GM23338 (cell line): ENCODE measurements at regions not wholly inside any gene's neighbourhood (a gene's known extent, or its start where the extent isn't known, plus 50 kb on each side); places are given as distances from the start of the nearest gene placed in this dataset.

Experiments
- ATAC-seq: fragments of 200-7000 bp; cut with Tn5 transposase; 3 replicates; pipeline ENCODE4 v1.9.1; 2020
- DNase-seq: peaks from one replicate; pipeline ENCODE4 v3.0.0-alpha.2; 2015; ENCODE audit warnings: low spot score
- H2AFZ ChIP-seq: fragments of 200-600 bp; sonication (generic); 2 replicates; pipeline ENCODE4 v1.8.0; 2016; ENCODE audit warnings: antibody characterized with exemption, mild to moderate bottlenecking, moderate library complexity
- H3F3A ChIP-seq: fragments of 200-600 bp; sonication (generic); replicated peaks from 2 replicates; pipeline ENCODE4 v1.8.0; 2017; ENCODE audit warnings: antibody characterized with exemption, mixed run types, low read depth
- H3K27ac ChIP-seq: fragments of 200-600 bp; sonication (generic); 2 replicates; pipeline ENCODE4 v1.6.1; 2016; ENCODE audit warnings: low read depth
- H3K27me3 ChIP-seq: fragments of 200-600 bp; sonication (generic); 2 replicates; pipeline ENCODE4 v1.8.0; 2016; ENCODE audit warnings: mild to moderate bottlenecking, mixed run types, moderate library complexity; ENCODE audit not compliant: insufficient read depth
- H3K36me3 ChIP-seq: fragments of 200-600 bp; sonication (generic); 2 replicates; pipeline ENCODE4 v1.8.0; 2016; ENCODE audit warnings: mild to moderate bottlenecking; ENCODE audit not compliant: insufficient read depth
- H3K4me1 ChIP-seq: fragments of 200-600 bp; sonication (generic); 2 replicates; pipeline ENCODE4 v1.8.0; 2016; ENCODE audit warnings: mild to moderate bottlenecking, moderate library complexity; ENCODE audit not compliant: insufficient read depth
- H3K4me2 ChIP-seq: fragments of 200-600 bp; sonication (generic); 2 replicates; pipeline ENCODE4 v1.7.1; 2017; ENCODE audit warnings: mixed run types
- H3K4me3 ChIP-seq: fragments of 200-600 bp; sonication (generic); 2 replicates; pipeline ENCODE4 v1.6.1; 2016; ENCODE audit warnings: mixed run types
- H3K79me2 ChIP-seq: fragments of 200-600 bp; sonication (generic); replicated peaks from 2 replicates; pipeline ENCODE4 v1.8.0; 2017; ENCODE audit warnings: mild to moderate bottlenecking; ENCODE audit not compliant: insufficient read depth
- H3K9me2 ChIP-seq: fragments of 200-600 bp; sonication (generic); 2 replicates; pipeline ENCODE4 v1.8.0; 2017; ENCODE audit not compliant: insufficient read depth
- H4K20me1 ChIP-seq: fragments of 200-600 bp; sonication (generic); replicated peaks from 2 replicates; pipeline ENCODE4 v1.8.0; 2017; ENCODE audit warnings: mild to moderate bottlenecking; ENCODE audit not compliant: insufficient read depth
- H3K27ac Mint-ChIP-seq: 2 replicates; pipeline ENCODE4 v1.8.0; 2020; ENCODE audit warnings: inconsistent platforms, mild to moderate bottlenecking, moderate library complexity, mixed read lengths
- H3K27me3 Mint-ChIP-seq: 3 replicates; pipeline ENCODE4 v1.8.0; 2022; ENCODE audit warnings: low read depth, mild to moderate bottlenecking, moderate library complexity, mixed read lengths, inconsistent platforms; ENCODE audit not compliant: insufficient read depth, poor library complexity
- H3K36me3 Mint-ChIP-seq: 3 replicates; pipeline ENCODE4 v1.8.0; 2021; ENCODE audit warnings: low read depth, mild to moderate bottlenecking, inconsistent platforms, moderate library complexity, mixed read lengths
- H3K4me1 Mint-ChIP-seq: 3 replicates; pipeline ENCODE4 v1.8.0; 2020; ENCODE audit warnings: mild to moderate bottlenecking, inconsistent platforms, mixed read lengths
- H3K4me3 Mint-ChIP-seq: 3 replicates; pipeline ENCODE4 v1.8.0; 2021; ENCODE audit warnings: moderate library complexity, mild to moderate bottlenecking, inconsistent platforms, mixed read lengths
- H3K9me3 Mint-ChIP-seq: 3 replicates; pipeline ENCODE4 v1.8.0; 2020; ENCODE audit warnings: moderate library complexity, mild to moderate bottlenecking, inconsistent platforms, mixed read lengths
- CREB1 ChIP-seq: fragments of 250-450 bp; sonication (Bioruptor Pico); IDR thresholded peaks from 2 replicates; pipeline ENCODE4 v1.5.0; 2020; ENCODE audit warnings: low read depth, mild to moderate bottlenecking, moderate library complexity
- EZH2 ChIP-seq: fragments of 200-600 bp; sonication (generic); IDR thresholded peaks from one replicate; pipeline ENCODE4 v1.8.0; 2017; ENCODE audit warnings: antibody characterized with exemption, mild to moderate bottlenecking, low read depth; ENCODE audit not compliant: unreplicated experiment
- EZH2phosphoT487 ChIP-seq: fragments of 200-600 bp; sonication (generic); IDR thresholded peaks from one replicate; pipeline ENCODE4 v1.8.1; 2018; ENCODE audit warnings: antibody characterized with exemption; ENCODE audit not compliant: unreplicated experiment
- JUNB ChIP-seq: IDR thresholded peaks from one replicate; pipeline ENCODE4 v1.6.1; 2016; ENCODE audit warnings: antibody characterized with exemption; ENCODE audit not compliant: unreplicated experiment
- NANOG ChIP-seq: IDR thresholded peaks from 2 replicates; pipeline ENCODE4 v1.6.1; 2016; ENCODE audit warnings: antibody characterized with exemption, borderline replicate concordance
- POLR2AphosphoS5 ChIP-seq: IDR thresholded peaks from 2 replicates; pipeline ENCODE4 v1.6.1; 2016; ENCODE audit warnings: antibody characterized with exemption, low read depth
- STAT1 ChIP-seq: IDR thresholded peaks from one replicate; pipeline ENCODE4 v1.6.1; 2016; ENCODE audit warnings: antibody characterized with exemption; ENCODE audit not compliant: unreplicated experiment
- ZNF114 ChIP-seq: fragments of 250-450 bp; sonication (Bioruptor Pico); IDR thresholded peaks from 2 replicates; pipeline ENCODE4 v1.5.0; 2020; ENCODE audit warnings: mild to moderate bottlenecking, moderate library complexity
- ZNF331 ChIP-seq: fragments of 250-450 bp; sonication (Bioruptor Pico); IDR thresholded peaks from 2 replicates; pipeline ENCODE4 v1.5.0; 2020; ENCODE audit warnings: low read depth, mild to moderate bottlenecking, moderate library complexity
- TF ChIP-seq, protein P1 (sequence below): IDR thresholded peaks from one replicate; pipeline ENCODE4 v1.6.1; 2018; ENCODE audit warnings: antibody characterized with exemption; ENCODE audit not compliant: unreplicated experiment
- TF ChIP-seq, protein P2 (sequence below): IDR thresholded peaks from 2 replicates; pipeline ENCODE4 v1.6.1; 2016; ENCODE audit warnings: antibody characterized with exemption
- TF ChIP-seq, protein P3 (sequence below): fragments of 250-450 bp; sonication (Bioruptor Pico); IDR thresholded peaks from 2 replicates; pipeline ENCODE4 v1.5.0; 2020; ENCODE audit warnings: mild to moderate bottlenecking, moderate library complexity
- TF ChIP-seq, protein P4 (sequence below), 2 experiments: fragments of 200-600 bp in 1 of 2; sonication (generic) in 1 of 2; conservative IDR thresholded peaks; 2 replicates each; pipeline versions ENCODE4 v1.5.1 to v1.6.1; 2016 to 2017; ENCODE audit warnings: antibody characterized with exemption in 2 of 2, low read depth in 2 of 2, mild to moderate bottlenecking in 2 of 2, moderate library complexity in 1 of 2

DNA sequence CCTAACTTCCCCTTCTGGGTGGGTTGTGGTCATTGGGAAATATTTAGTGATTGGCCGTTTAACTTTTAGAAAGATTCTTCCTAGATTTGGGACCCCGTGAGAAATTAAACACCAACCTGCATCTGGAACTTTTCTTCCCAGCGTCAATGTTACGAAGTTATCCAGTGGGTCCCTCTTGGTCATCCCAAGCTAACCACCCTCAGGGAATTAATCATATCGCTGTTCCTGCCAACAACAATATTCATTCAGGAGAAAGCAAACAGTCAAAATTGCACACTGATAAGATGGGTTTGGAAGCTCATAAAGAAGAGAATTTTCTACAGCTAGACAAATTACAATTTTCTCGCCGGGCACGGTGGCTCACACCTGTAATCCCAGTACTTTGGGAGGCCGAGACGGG, 121.2 kb upstream of the STX18 start:
- H3K4me3 Mint-ChIP-seq, result no peak overlapping the region
- no peak for TF ChIP-seq ZNF114 (CRISPR knock-in tag)
- TF ChIP-seq, protein P1, sequence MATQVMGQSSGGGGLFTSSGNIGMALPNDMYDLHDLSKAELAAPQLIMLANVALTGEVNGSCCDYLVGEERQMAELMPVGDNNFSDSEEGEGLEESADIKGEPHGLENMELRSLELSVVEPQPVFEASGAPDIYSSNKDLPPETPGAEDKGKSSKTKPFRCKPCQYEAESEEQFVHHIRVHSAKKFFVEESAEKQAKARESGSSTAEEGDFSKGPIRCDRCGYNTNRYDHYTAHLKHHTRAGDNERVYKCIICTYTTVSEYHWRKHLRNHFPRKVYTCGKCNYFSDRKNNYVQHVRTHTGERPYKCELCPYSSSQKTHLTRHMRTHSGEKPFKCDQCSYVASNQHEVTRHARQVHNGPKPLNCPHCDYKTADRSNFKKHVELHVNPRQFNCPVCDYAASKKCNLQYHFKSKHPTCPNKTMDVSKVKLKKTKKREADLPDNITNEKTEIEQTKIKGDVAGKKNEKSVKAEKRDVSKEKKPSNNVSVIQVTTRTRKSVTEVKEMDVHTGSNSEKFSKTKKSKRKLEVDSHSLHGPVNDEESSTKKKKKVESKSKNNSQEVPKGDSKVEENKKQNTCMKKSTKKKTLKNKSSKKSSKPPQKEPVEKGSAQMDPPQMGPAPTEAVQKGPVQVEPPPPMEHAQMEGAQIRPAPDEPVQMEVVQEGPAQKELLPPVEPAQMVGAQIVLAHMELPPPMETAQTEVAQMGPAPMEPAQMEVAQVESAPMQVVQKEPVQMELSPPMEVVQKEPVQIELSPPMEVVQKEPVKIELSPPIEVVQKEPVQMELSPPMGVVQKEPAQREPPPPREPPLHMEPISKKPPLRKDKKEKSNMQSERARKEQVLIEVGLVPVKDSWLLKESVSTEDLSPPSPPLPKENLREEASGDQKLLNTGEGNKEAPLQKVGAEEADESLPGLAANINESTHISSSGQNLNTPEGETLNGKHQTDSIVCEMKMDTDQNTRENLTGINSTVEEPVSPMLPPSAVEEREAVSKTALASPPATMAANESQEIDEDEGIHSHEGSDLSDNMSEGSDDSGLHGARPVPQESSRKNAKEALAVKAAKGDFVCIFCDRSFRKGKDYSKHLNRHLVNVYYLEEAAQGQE, result no peak
- no peak for TF ChIP-seq EZH2phosphoT487
- TF ChIP-seq CREB1 (CRISPR knock-in tag), result no peak
- no peak for TF ChIP-seq EZH2
- no peak for TF ChIP-seq NANOG
- no peak for TF ChIP-seq ZNF331 (CRISPR knock-in tag)
- TF ChIP-seq POLR2AphosphoS5, result no peak
- TF ChIP-seq, protein P2, sequence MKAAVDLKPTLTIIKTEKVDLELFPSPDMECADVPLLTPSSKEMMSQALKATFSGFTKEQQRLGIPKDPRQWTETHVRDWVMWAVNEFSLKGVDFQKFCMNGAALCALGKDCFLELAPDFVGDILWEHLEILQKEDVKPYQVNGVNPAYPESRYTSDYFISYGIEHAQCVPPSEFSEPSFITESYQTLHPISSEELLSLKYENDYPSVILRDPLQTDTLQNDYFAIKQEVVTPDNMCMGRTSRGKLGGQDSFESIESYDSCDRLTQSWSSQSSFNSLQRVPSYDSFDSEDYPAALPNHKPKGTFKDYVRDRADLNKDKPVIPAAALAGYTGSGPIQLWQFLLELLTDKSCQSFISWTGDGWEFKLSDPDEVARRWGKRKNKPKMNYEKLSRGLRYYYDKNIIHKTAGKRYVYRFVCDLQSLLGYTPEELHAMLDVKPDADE, result no peak
- TF ChIP-seq, protein P3, sequence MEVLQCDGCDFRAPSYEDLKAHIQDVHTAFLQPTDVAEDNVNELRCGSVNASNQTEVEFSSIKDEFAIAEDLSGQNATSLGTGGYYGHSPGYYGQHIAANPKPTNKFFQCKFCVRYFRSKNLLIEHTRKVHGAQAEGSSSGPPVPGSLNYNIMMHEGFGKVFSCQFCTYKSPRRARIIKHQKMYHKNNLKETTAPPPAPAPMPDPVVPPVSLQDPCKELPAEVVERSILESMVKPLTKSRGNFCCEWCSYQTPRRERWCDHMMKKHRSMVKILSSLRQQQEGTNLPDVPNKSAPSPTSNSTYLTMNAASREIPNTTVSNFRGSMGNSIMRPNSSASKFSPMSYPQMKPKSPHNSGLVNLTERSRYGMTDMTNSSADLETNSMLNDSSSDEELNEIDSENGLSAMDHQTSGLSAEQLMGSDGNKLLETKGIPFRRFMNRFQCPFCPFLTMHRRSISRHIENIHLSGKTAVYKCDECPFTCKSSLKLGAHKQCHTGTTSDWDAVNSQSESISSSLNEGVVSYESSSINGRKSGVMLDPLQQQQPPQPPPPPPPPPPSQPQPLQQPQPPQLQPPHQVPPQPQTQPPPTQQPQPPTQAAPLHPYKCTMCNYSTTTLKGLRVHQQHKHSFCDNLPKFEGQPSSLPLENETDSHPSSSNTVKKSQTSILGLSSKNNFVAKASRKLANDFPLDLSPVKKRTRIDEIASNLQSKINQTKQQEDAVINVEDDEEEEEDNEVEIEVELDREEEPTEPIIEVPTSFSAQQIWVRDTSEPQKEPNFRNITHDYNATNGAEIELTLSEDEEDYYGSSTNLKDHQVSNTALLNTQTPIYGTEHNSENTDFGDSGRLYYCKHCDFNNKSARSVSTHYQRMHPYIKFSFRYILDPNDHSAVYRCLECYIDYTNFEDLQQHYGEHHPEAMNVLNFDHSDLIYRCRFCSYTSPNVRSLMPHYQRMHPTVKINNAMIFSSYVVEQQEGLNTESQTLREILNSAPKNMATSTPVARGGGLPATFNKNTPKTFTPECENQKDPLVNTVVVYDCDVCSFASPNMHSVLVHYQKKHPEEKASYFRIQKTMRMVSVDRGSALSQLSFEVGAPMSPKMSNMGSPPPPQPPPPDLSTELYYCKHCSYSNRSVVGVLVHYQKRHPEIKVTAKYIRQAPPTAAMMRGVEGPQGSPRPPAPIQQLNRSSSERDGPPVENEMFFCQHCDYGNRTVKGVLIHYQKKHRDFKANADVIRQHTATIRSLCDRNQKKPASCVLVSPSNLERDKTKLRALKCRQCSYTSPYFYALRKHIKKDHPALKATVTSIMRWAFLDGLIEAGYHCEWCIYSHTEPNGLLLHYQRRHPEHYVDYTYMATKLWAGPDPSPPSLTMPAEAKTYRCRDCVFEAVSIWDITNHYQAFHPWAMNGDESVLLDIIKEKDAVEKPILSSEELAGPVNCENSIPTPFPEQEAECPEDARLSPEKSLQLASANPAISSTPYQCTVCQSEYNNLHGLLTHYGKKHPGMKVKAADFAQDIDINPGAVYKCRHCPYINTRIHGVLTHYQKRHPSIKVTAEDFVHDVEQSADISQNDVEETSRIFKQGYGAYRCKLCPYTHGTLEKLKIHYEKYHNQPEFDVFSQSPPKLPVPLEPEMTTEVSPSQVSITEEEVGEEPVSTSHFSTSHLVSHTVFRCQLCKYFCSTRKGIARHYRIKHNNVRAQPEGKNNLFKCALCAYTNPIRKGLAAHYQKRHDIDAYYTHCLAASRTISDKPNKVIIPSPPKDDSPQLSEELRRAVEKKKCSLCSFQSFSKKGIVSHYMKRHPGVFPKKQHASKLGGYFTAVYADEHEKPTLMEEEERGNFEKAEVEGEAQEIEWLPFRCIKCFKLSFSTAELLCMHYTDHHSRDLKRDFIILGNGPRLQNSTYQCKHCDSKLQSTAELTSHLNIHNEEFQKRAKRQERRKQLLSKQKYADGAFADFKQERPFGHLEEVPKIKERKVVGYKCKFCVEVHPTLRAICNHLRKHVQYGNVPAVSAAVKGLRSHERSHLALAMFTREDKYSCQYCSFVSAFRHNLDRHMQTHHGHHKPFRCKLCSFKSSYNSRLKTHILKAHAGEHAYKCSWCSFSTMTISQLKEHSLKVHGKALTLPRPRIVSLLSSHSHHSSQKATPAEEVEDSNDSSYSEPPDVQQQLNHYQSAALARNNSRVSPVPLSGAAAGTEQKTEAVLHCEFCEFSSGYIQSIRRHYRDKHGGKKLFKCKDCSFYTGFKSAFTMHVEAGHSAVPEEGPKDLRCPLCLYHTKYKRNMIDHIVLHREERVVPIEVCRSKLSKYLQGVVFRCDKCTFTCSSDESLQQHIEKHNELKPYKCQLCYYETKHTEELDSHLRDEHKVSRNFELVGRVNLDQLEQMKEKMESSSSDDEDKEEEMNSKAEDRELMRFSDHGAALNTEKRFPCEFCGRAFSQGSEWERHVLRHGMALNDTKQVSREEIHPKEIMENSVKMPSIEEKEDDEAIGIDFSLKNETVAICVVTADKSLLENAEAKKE, result no peak
- TF ChIP-seq JUNB, result no peak
- TF ChIP-seq STAT1, result no peak
- TF ChIP-seq, protein P4, sequence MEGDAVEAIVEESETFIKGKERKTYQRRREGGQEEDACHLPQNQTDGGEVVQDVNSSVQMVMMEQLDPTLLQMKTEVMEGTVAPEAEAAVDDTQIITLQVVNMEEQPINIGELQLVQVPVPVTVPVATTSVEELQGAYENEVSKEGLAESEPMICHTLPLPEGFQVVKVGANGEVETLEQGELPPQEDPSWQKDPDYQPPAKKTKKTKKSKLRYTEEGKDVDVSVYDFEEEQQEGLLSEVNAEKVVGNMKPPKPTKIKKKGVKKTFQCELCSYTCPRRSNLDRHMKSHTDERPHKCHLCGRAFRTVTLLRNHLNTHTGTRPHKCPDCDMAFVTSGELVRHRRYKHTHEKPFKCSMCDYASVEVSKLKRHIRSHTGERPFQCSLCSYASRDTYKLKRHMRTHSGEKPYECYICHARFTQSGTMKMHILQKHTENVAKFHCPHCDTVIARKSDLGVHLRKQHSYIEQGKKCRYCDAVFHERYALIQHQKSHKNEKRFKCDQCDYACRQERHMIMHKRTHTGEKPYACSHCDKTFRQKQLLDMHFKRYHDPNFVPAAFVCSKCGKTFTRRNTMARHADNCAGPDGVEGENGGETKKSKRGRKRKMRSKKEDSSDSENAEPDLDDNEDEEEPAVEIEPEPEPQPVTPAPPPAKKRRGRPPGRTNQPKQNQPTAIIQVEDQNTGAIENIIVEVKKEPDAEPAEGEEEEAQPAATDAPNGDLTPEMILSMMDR (conservative IDR thresholded peaks at IDR 0.05; ENCODE audit: low read depth in 2 of 2), result no peak
- DNase-seq (no peak), ATAC-seq (no peak)
- H3K27ac ChIP-seq, result no peak overlapping the region
- peaks cover 15% of the 10 kb centered on the region for H3K27me3 Mint-ChIP-seq
- H3K27ac Mint-ChIP-seq, result no peak overlapping the region
- no peak overlapping the region for H3K4me2 ChIP-seq
- no peaks in the 10 kb centered on the region for H3K79me2 ChIP-seq
- no peak overlapping the region for H2AFZ ChIP-seq
- H3K9me3 Mint-ChIP-seq, result no peaks in the 10 kb centered on the region; the same call in 2 of the 3 replicates
- peaks cover 14% of the 10 kb centered on the region for H3K36me3 Mint-ChIP-seq
- H3K4me3 ChIP-seq, result no peak overlapping the region
- H4K20me1 ChIP-seq, result no peaks in the 10 kb centered on the region
- no peaks in the 10 kb centered on the region; the same call in 1 of the 2 replicates for H3F3A ChIP-seq
- no peaks in the 10 kb centered on the region for H3K9me2 ChIP-seq
- no peaks in the 10 kb centered on the region for H3K36me3 ChIP-seq
- peaks cover 44% of the 10 kb centered on the region for H3K4me1 Mint-ChIP-seq
- H3K4me1 ChIP-seq, result peaks cover 15% of the 10 kb centered on the region
- no peaks in the 10 kb centered on the region for H3K27me3 ChIP-seq
